GM10266 (cell line): ENCODE measurements at regions not wholly inside any gene's neighbourhood (a gene's known extent, or its start where the extent isn't known, plus 50 kb on each side); places are given as distances from the start of the nearest gene placed in this dataset.

ENCODE experiments used
- DNase-seq: peaks from one replicate; pipeline ENCODE4 v3.0.0; 2012; ENCODE audit errors: extremely low spot score
- TF ChIP-seq, protein P1 (sequence below): IDR thresholded peaks from 2 replicates; pipeline ENCODE4 v1.5.1; 2012; ENCODE audit warnings: mild to moderate bottlenecking, low read depth; ENCODE audit not compliant: control insufficient read depth, insufficient read depth; ENCODE audit errors: missing control alignments

DNA sequence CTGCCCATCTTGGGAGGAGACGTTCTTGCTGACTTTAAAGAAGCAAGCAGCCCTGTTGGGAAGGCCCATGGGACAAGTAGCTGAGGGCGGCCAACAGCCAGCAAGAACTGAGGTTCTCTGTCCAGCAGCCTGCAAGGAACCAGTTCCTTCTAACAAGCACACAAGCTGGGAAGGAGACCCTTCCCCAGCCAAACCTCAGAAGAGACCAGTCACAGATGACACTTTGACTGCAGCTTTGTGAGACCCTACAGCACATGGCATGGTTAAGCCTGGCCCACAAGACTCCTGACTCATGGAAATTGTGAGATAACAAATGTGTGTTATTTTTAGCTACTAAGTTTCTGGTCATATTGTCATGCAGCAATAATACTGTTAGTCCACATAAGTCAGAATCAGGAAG is 99.9 kb downstream of the PRLHR start:
- DNase-seq, result no peak
- TF ChIP-seq, protein P1, sequence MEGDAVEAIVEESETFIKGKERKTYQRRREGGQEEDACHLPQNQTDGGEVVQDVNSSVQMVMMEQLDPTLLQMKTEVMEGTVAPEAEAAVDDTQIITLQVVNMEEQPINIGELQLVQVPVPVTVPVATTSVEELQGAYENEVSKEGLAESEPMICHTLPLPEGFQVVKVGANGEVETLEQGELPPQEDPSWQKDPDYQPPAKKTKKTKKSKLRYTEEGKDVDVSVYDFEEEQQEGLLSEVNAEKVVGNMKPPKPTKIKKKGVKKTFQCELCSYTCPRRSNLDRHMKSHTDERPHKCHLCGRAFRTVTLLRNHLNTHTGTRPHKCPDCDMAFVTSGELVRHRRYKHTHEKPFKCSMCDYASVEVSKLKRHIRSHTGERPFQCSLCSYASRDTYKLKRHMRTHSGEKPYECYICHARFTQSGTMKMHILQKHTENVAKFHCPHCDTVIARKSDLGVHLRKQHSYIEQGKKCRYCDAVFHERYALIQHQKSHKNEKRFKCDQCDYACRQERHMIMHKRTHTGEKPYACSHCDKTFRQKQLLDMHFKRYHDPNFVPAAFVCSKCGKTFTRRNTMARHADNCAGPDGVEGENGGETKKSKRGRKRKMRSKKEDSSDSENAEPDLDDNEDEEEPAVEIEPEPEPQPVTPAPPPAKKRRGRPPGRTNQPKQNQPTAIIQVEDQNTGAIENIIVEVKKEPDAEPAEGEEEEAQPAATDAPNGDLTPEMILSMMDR, result no peak

DNA sequence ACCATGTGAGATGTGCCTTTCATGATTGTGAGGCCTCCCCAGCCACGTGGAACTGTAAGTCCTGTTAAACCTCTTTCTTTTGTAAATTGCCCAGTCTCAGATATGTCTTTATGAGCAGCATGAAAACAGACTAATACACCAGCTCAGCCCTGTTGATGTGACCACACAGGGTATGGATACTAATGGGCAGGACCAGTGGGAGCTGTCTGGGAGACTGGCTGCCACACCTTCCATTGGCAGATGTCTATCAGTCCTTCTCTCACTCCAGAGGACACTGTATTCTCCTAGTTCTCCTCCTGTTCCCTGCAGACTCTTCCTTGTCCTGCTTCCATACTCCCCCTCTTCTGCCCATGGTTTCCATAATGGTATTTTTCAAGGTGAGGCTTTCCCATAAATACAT is 104.4 kb downstream of the PRLHR start:
- TF ChIP-seq, protein P1, result no peak
- no peak for DNase-seq

DNA sequence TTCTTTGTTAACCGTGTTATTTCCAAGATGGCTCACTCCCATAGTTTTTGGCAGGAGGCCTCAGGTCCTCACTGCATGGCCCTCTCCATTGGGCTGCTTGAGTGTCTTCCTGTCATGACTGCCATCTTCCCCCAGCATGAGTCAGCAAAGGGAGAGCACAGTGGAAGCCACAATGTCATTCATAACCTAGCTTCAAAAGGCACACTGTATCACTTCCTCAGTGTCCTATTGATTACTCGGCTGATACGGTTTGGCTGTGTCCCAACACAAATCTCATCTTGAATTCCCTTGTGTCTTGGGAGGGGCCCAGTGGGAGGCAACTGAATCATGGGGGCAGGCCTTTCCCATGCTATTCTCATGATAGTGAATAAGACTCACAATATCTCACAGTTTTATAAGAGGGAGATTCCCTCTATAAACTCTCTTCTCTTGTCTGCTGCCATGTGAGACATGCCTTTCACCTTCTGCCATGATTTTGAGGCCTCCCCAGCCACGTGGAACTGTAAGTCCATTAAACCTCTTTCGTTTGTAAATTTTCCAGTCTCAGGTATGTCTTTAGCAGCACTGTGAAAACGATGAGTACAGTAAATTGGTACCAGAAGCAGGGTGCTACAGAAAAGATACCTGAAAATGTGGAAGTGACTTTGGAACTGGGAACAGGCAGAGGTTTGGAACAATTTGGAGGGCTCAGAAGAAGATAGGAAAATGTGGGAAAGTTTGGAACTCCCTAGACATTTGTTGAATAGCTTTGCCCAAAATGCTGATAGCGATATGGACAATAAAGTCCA is 106.5 kb downstream of the PRLHR start:
- DNase-seq, result no peak
- TF ChIP-seq, protein P1, result no peak

DNA sequence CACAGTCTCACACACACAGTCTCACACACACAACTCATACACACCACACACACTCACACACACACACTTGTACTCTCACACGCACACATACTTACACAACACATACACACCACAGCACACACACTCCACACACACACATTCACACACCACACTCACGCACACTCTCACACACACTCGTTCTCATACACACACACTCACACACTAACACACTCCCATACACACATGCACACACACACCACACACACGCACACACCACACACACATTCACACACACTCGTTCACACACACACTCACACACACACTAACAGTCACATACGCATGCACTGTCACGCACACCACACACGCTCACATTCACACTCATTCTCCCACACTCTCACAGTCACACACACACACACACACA is 109.8 kb downstream of the PRLHR start:
- no peak for DNase-seq
- TF ChIP-seq, protein P1, result no peak

GRCh38 chr10:118484152-118484871 is 111.1 kb downstream of the PRLHR start:
- no peak for DNase-seq
- TF ChIP-seq, protein P1, result no peak

- DNase-seq, result no peak
- TF ChIP-seq, protein P1, result no peak
These were observed 112.0 kb downstream of the PRLHR start for GRCh38 chr10:118483496-118483895.
